Chondrocyte (in vitro differentiated cells): ENCODE measurements at regions not wholly inside any gene's neighbourhood (a gene's known extent, or its start where the extent isn't known, plus 50 kb on each side); places are given as distances from the start of the nearest gene placed in this dataset.

Experiments
- DNase-seq: peaks from one replicate; pipeline ENCODE4 v3.0.0; 2021; ENCODE audit warnings: mixed read lengths, low spot score
- H3K27ac Mint-ChIP-seq: one replicate; pipeline ENCODE4 v1.8.0; 2021; ENCODE audit warnings: mild to moderate bottlenecking, moderate library complexity, mixed read lengths; ENCODE audit not compliant: unreplicated experiment
- H3K27me3 Mint-ChIP-seq: 2 replicates; pipeline ENCODE4 v1.8.0; 2021; ENCODE audit warnings: low read depth, mixed read lengths
- H3K36me3 Mint-ChIP-seq: 2 replicates; pipeline ENCODE4 v1.8.0; 2021; ENCODE audit warnings: low read depth, mixed read lengths
- H3K4me1 Mint-ChIP-seq: 2 replicates; pipeline ENCODE4 v1.8.0; 2021; ENCODE audit warnings: low read depth, mild to moderate bottlenecking, mixed read lengths
- H3K4me3 Mint-ChIP-seq: one replicate; pipeline ENCODE4 v1.8.0; 2021; ENCODE audit warnings: mild to moderate bottlenecking, moderate library complexity, mixed read lengths; ENCODE audit not compliant: unreplicated experiment
- H3K9me3 Mint-ChIP-seq: 2 replicates; pipeline ENCODE4 v1.8.0; 2021; ENCODE audit warnings: low read depth, mixed read lengths
- TF ChIP-seq, protein P1 (sequence below): fragments of 200-600 bp; sonication (generic); IDR thresholded peaks from 2 replicates; pipeline ENCODE4 v1.5.0; 2021; ENCODE audit warnings: antibody characterized with exemption, mild to moderate bottlenecking, moderate library complexity

DNA sequence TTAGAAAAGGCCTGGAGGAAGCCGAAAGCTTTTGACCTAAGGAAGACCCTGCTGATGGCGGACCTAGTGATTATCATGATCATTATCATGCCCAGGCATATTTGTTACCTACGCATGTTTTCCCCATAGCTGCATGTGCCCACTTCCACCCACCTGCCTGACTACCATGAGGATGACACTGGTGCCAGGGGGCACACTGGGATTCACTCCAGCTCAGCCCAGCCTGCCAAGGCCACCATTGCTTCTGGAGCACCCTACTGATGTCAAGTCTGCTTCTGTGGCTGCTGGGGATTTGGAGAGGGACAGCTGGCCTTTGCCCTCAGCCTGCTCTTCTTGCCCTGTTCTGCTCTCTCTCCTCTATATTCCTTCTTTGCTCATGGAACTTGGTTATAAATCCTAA, 124.7 kb upstream of the NALF2 start:
- Mint-ChIP-seq H3K4me3 (no peak overlapping the region), H3K27ac (no peak overlapping the region), H3K9me3 (peaks cover 38% of the 10 kb centered on the region), H3K27me3 (peaks cover 9% of the 10 kb centered on the region), H3K36me3 (peaks cover 1% of the 10 kb centered on the region), H3K4me1 (no peaks in the 10 kb centered on the region)
- DNase-seq, result no peak
- TF ChIP-seq, protein P1, sequence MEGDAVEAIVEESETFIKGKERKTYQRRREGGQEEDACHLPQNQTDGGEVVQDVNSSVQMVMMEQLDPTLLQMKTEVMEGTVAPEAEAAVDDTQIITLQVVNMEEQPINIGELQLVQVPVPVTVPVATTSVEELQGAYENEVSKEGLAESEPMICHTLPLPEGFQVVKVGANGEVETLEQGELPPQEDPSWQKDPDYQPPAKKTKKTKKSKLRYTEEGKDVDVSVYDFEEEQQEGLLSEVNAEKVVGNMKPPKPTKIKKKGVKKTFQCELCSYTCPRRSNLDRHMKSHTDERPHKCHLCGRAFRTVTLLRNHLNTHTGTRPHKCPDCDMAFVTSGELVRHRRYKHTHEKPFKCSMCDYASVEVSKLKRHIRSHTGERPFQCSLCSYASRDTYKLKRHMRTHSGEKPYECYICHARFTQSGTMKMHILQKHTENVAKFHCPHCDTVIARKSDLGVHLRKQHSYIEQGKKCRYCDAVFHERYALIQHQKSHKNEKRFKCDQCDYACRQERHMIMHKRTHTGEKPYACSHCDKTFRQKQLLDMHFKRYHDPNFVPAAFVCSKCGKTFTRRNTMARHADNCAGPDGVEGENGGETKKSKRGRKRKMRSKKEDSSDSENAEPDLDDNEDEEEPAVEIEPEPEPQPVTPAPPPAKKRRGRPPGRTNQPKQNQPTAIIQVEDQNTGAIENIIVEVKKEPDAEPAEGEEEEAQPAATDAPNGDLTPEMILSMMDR, result no peak

DNA sequence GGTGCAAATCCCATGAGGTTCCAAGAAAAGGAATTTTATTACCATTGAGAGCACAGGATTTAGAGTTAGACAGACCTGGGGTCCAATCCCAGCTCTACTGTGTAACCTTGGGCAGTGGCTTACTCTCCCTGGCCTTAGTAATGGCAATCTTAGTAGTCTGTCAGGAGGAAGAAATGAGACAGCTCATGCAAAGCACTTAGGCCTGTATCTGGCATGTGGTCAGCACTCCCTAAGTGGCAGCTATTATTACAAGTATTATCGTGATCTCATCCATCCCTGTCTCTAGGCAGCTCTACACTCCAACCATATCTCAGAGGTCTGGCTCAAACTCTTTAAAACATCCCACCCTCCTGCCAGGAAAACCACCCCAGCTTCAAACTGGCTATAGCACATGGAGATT, 129.6 kb upstream of the NALF2 start:
- DNase-seq, result no peak
- H3K4me3 Mint-ChIP-seq, result no peak overlapping the region
- H3K27ac Mint-ChIP-seq, result no peak overlapping the region
- peaks cover 1% of the 10 kb centered on the region for H3K36me3 Mint-ChIP-seq
- TF ChIP-seq, protein P1, result no peak
- no peaks in the 10 kb centered on the region for H3K4me1 Mint-ChIP-seq
- H3K27me3 Mint-ChIP-seq, result no peaks in the 10 kb centered on the region
- H3K9me3 Mint-ChIP-seq, result peaks cover 35% of the 10 kb centered on the region

DNA sequence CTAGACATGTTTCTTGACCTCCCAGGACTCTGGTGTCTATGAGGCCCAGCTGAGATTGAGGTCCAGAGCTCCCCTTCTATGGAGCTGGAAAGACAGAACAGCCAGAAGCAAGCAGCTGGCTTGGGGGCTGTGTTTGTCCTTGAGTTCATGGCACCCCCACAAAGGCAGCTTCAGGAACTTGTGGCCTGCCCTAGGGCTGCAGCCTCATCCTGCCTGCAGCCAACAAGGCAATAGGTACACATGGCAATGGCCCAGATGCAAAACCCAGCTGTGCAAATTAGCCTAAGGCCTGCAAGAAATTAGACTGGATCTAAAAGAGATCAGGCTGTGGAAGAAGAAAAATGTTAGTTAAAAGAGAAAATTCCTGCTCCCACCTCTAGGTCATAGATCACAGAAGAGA, 131.7 kb upstream of the NALF2 start:
- TF ChIP-seq, protein P1, result no peak
- Mint-ChIP-seq H3K27ac (no peak overlapping the region), H3K27me3 (no peaks in the 10 kb centered on the region), H3K4me3 (no peak overlapping the region), H3K4me1 (no peaks in the 10 kb centered on the region), H3K9me3 (peaks cover 26% of the 10 kb centered on the region), H3K36me3 (peaks cover 1% of the 10 kb centered on the region)
- no peak for DNase-seq

DNA sequence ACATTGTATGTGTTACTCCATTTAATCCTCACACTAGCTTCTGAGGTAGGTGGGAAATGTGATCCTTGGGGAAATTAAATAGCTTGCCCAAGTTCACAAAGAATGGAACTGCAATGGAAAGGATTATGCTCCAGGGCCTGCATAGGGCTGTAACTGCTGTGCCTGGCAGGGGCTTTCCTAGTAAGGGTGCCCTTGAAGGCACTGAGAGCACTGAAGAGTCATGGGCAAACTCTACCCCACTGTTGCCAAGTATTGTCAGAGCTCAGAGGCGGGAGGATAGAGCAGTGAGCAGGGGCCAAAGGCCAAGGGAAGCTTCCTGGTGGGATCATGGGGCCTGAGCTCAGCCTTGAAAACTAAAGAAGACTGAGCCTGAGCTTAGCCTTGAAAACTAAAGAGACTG, 133.0 kb upstream of the NALF2 start:
- DNase-seq, result no peak
- TF ChIP-seq, protein P1, result no peak
- Mint-ChIP-seq H3K36me3 (peaks cover 1% of the 10 kb centered on the region), H3K4me3 (no peak overlapping the region), H3K4me1 (no peaks in the 10 kb centered on the region), H3K27ac (no peak overlapping the region), H3K9me3 (peaks cover 18% of the 10 kb centered on the region), H3K27me3 (no peaks in the 10 kb centered on the region)

DNA sequence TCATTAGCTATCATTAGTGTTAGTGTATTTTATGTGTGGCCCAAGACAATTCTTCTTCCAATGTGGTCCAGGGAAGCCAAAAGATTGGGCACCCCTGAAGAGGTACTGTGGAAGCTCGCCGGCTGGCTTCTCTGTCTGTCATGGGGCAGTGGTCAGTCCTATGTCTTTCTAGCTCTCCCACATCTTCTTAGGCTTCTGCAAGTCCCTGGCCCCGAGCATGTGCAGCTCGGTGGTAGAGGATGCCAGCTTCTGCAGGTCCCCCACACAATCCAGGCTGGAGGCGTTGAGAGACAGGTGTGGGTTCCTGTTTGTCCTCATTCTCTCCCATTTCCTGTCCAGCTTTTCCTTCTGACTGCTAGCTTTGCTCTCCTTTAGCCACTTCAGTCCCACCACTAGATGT, 134.1 kb upstream of the NALF2 start:
- Mint-ChIP-seq H3K4me3 (no peak overlapping the region), H3K4me1 (no peaks in the 10 kb centered on the region), H3K27ac (no peak overlapping the region), H3K9me3 (peaks cover 11% of the 10 kb centered on the region), H3K36me3 (no peaks in the 10 kb centered on the region), H3K27me3 (no peaks in the 10 kb centered on the region)
- no peak for DNase-seq
- TF ChIP-seq, protein P1, result no peak
